ENCODE measurements at regions not wholly inside any gene's neighbourhood (a gene's known extent, or its start where the extent isn't known, plus 50 kb on each side); places are given as distances from the start of the nearest gene placed in this dataset.

DNA sequence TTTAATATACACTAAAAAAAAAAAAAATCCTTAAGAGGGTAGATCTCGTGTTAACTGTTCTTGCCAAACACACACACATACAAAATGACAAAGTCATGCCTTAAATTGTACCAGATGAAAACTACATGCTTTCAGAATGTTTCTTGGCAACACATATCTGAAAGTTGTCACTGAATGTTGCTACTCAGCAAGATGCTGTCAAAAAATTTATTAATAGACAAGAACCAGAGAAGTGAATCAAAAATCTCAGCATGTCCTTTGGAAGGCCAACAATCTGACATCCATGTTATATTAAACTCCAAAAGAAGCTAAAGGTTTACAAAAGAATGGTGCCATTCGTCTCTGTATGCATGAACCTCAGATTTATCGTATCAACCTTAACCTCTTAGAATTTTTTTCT, 1746.2 kb upstream of the PRR20A start:
- no peaks in the 10 kb centered on the region for H3K27me3 ChIP-seq
- H3K36me3 ChIP-seq = no peaks in the 10 kb centered on the region
- H3K4me1 ChIP-seq = no peaks in the 10 kb centered on the region
- no peak for DNase-seq (ENCODE audit: low spot score in 2 of 2)
- no peak overlapping the region for H3K27ac ChIP-seq
- H3K4me3 ChIP-seq = no peak overlapping the region
- 66% methylated on average over 3 of the region's 3 CpGs for WGBS
- TF ChIP-seq POLR2A (IDR thresholded peaks at IDR 0.05) (no peak), EP300 (IDR thresholded peaks at IDR 0.05) (no peak), POLR2AphosphoS5 (IDR thresholded peaks at IDR 0.05) (no peak)
- TF ChIP-seq, protein P1, sequence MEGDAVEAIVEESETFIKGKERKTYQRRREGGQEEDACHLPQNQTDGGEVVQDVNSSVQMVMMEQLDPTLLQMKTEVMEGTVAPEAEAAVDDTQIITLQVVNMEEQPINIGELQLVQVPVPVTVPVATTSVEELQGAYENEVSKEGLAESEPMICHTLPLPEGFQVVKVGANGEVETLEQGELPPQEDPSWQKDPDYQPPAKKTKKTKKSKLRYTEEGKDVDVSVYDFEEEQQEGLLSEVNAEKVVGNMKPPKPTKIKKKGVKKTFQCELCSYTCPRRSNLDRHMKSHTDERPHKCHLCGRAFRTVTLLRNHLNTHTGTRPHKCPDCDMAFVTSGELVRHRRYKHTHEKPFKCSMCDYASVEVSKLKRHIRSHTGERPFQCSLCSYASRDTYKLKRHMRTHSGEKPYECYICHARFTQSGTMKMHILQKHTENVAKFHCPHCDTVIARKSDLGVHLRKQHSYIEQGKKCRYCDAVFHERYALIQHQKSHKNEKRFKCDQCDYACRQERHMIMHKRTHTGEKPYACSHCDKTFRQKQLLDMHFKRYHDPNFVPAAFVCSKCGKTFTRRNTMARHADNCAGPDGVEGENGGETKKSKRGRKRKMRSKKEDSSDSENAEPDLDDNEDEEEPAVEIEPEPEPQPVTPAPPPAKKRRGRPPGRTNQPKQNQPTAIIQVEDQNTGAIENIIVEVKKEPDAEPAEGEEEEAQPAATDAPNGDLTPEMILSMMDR (IDR thresholded peaks at IDR 0.05) = no peak
- no peaks in the 10 kb centered on the region for H3K9me3 ChIP-seq

DNA sequence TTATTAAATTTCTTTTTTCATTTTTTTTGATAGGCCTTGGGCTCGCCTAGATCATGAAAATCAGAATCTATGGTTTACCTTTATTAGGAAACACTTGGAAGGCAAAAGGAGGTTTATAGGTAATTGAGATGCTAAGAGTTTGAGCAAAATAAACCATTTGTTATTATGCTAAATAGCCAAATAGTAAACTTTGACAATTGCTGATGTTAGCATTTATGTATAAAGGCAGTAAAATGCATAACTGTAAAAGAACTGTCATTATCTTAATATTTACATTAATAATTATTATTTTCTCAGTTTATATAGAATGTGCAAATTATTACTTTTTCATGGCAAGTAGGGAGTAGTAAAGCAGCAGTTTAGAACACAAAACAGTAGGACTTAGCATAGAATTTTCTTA, 1737.8 kb upstream of the PRR20A start:
- WGBS = 89% methylated on average over 1 of the region's 1 CpG
- TF ChIP-seq POLR2A (IDR thresholded peaks at IDR 0.05) (no peak), POLR2AphosphoS5 (IDR thresholded peaks at IDR 0.05) (no peak), EP300 (IDR thresholded peaks at IDR 0.05) (no peak)
- TF ChIP-seq, protein P1 (IDR thresholded peaks at IDR 0.05) = no peak

DNA sequence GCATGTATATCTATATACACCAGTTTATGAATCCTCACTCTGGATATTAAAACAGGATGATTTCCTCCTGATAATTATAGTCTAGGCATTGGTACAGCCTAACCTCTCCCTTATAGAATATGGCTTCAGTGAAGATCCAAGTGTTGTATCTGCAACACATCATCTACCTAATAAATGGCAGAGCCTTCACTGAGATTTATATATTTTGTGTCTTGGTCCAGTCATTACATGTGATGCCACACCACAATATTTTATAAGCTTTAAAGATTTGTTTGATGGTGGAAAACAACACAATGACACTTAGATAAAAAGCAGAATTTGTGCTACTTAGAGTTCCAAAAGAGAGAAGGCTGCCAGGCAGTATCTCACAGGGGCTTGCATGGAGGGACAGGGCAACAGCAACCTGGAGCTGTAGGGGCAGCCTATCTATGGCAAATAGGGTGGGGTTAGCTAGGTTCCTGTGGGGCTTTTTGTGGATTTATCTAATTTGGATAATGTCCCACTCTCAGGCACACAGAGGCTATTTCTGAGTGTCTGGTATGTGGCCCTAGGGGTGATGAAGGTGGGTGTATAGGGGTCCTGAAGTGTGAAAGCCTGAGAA, 1736.7 kb upstream of the PRR20A start:
- no peaks in the 10 kb centered on the region for H3K36me3 ChIP-seq
- H3K4me3 ChIP-seq = no peak overlapping the region
- H3K27me3 ChIP-seq = no peaks in the 10 kb centered on the region
- TF ChIP-seq POLR2A (IDR thresholded peaks at IDR 0.05) (no peak), EP300 (IDR thresholded peaks at IDR 0.05) (no peak), POLR2AphosphoS5 (IDR thresholded peaks at IDR 0.05) (no peak)
- TF ChIP-seq, protein P1 (IDR thresholded peaks at IDR 0.05) = no peak
- H3K4me1 ChIP-seq = no peaks in the 10 kb centered on the region
- DNase-seq (ENCODE audit: low spot score in 2 of 2) = no peak
- H3K27ac ChIP-seq = no peak overlapping the region
- no peaks in the 10 kb centered on the region for H3K9me3 ChIP-seq

More for the DNA sequence above, 1737.8 kb upstream of the PRR20A start:
- no peaks in the 10 kb centered on the region for H3K27me3 ChIP-seq
- H3K27ac ChIP-seq = no peak overlapping the region
- no peaks in the 10 kb centered on the region for H3K4me1 ChIP-seq
- DNase-seq (ENCODE audit: low spot score in 2 of 2) = no peak
- no peak overlapping the region for H3K4me3 ChIP-seq
- no peaks in the 10 kb centered on the region for H3K36me3 ChIP-seq
- H3K9me3 ChIP-seq = no peaks in the 10 kb centered on the region

DNA sequence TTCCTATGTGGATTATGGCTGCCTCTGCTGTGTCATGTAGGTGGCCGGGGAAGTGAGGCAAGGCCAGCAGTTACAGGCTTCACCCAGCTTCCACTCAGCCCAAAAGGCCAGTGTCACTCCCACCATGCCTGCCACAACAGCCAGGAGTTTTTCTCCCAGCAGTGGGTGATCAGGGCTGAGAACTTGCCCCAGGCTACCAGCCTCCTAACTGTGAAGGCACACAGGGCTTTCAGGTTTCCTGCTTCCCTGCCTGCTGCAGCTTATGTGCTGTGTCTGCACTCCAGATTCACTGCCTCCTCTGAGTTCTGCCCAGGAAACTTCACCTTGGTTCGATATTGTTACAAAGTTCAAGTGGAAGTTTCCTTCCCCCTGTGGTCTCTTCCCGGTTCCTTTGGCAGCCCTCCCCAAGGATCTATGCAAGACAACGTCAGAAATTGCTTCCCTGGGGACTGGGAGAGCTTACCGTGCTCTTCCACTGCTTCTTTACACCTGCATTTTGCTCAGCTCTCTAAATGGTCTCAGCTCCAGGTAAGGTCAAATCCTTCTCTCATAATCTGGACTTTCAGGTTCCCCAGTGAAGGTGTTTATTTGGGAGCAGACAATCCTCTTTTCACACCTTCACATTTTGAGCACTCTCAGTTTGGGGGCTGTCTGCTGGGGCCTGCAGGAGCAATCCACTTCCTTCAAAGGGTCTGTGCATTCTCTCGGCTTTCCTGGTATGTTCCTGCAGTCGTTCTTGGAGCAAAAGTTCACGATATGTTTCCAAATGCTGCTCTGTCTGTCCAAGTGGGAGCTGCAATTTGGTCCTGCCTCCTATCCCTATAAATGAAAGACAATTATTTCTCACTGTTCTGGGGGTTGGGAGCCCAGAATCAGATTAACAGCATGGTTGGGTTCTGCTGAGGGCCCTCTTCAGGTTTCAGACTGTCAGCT, 1730.1 kb upstream of the PRR20A start:
- no peaks in the 10 kb centered on the region for H3K9me3 ChIP-seq
- H3K27me3 ChIP-seq = no peaks in the 10 kb centered on the region
- no peaks in the 10 kb centered on the region for H3K36me3 ChIP-seq
- 59% methylated on average over 7 of the region's 8 CpGs for WGBS
- H3K4me1 ChIP-seq = no peaks in the 10 kb centered on the region
- no peak for DNase-seq (ENCODE audit: low spot score in 2 of 2)
- H3K27ac ChIP-seq = no peak overlapping the region
- no peak overlapping the region for H3K4me3 ChIP-seq
- TF ChIP-seq POLR2AphosphoS5 (IDR thresholded peaks at IDR 0.05) (no peak), POLR2A (IDR thresholded peaks at IDR 0.05) (no peak), EP300 (IDR thresholded peaks at IDR 0.05) (no peak)
- TF ChIP-seq, protein P1 (IDR thresholded peaks at IDR 0.05) = no peak

DNA sequence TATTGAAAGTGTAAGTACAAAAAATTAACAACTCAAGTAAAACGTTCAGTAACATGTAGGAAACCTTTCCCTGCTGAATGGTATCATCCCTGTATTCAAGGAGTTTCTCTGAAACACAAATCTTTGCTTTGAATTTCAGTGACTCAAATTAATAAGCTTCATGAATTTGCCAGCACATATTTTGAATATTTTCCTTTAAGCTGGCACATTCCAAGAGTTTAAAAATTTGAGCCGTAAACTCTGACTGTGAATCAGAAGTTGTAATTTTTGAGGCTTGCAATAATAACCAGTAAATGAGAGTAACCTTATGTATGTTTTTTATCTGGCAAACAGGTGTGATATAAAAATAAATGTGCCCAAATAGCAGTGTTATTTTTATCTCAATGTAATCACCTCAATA, 1722.6 kb upstream of the PRR20A start:
- TF ChIP-seq POLR2AphosphoS5 (IDR thresholded peaks at IDR 0.05) = no peak
- no peak for TF ChIP-seq POLR2A (IDR thresholded peaks at IDR 0.05)
- TF ChIP-seq, protein P1 (IDR thresholded peaks at IDR 0.05) = no peak
- no peak for TF ChIP-seq EP300 (IDR thresholded peaks at IDR 0.05)
- H3K36me3 ChIP-seq = no peaks in the 10 kb centered on the region
- H3K4me3 ChIP-seq = no peak overlapping the region
- WGBS = 26% methylated on average over 2 of the region's 2 CpGs
- no peaks in the 10 kb centered on the region for H3K27me3 ChIP-seq
- no peak for DNase-seq (ENCODE audit: low spot score in 2 of 2)
- H3K9me3 ChIP-seq = no peaks in the 10 kb centered on the region
- no peak overlapping the region for H3K27ac ChIP-seq
- H3K4me1 ChIP-seq = no peaks in the 10 kb centered on the region

Measured in suprapubic skin (tissue), 4 donors.